ENCODE measurements at regions not wholly inside any gene's neighbourhood (a gene's known extent, or its start where the extent isn't known, plus 50 kb on each side); places are given as distances from the start of the nearest gene placed in this dataset.

DNA sequence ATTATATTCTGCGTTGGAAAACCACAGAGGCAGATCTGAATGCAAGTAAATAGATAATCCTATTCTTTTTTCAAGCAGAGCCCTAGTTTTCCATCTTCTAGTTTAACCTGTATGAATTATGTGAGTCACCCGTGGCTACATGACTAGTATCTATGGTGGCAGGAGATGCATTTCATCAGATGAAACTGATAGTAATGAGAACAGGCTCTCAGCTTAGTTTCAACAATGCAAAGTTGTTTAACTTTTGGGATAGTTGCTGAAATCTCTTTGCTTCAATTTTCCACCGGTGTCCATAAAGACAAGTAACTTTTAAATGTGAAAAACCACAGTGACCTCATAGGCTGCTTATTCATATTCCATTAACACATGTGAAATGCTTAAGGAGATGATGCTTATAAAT is 1317.4 kb upstream of the TENM3 start:
- no peak for DNase-seq

DNA sequence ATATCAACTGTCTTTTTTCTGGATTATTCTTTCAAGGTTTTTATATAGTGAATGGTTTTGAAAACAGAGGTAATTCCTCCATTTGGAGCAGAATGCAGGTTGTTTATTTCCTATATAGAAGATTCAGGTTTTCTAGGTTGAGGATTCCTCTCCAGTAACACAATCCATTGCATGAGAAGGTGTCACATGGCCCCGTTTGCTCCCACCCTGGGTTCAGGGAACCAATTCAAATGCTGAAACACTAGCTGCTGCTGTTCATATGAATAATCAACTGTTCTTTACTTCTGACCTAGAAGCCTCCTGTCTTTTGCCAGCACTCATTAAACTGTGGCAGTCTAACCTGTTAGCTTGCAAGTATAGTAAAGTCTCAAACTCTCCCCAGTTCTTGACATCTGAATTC is 1316.9 kb upstream of the TENM3 start:
- no peak for DNase-seq

- no peak for DNase-seq
Observed at GRCh38 chr4:180932370-180933001, 1310.7 kb upstream of the TENM3 start.

GRCh38 chr4:180937083-180937482 is 1306.1 kb upstream of the TENM3 start:
- no peak for DNase-seq

GRCh38 chr4:180940680-180941079 is 1302.5 kb upstream of the TENM3 start:
- DNase-seq = no peak

DNA sequence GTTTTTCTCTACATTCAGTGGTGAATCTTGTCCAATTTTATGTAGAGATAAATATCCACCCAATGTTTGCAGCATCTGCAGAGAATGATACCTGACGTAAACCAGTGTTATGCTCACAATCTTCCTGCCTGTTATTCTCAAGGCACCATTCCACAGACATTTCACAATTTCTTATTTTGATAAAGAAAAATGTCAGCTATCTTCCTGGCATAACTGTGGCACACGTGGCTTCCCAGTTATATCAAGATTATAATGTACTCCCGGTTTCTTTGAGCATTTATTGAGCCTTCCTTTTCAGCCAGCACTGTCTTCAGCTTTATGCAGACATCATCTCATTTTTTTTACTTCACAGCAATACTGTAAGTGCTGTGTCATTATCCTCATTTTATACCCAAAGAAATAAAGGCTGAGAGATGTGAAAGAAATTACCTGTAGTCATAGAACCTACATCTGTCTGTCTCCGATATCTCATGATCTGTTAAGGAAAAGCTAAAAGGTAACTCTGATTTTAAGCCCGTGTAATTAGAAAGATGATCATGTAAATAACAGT is 1300.8 kb upstream of the TENM3 start:
- DNase-seq = no peak

DNA sequence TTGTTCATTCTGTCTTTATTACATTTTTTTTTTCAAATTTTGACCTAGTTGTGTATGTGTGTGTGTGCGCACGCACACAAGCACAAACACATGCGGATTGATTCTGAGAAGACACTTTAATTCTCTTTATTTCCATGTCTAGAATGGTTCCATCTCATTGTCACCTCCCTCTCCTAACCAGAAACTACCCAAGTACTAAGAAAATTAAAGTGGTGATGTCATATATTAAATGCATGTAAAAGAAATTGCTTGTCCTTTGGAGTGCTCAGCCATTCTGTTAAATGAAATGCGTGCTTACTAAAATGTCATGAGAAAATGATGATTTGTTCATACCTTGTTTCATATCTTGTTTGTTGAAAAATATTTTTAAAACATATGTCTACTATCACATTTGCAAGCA is 1297.0 kb upstream of the TENM3 start:
- DNase-seq = no peak

GRCh38 chr4:180947425-180947824 is 1295.8 kb upstream of the TENM3 start:
- no peak for DNase-seq

DNA sequence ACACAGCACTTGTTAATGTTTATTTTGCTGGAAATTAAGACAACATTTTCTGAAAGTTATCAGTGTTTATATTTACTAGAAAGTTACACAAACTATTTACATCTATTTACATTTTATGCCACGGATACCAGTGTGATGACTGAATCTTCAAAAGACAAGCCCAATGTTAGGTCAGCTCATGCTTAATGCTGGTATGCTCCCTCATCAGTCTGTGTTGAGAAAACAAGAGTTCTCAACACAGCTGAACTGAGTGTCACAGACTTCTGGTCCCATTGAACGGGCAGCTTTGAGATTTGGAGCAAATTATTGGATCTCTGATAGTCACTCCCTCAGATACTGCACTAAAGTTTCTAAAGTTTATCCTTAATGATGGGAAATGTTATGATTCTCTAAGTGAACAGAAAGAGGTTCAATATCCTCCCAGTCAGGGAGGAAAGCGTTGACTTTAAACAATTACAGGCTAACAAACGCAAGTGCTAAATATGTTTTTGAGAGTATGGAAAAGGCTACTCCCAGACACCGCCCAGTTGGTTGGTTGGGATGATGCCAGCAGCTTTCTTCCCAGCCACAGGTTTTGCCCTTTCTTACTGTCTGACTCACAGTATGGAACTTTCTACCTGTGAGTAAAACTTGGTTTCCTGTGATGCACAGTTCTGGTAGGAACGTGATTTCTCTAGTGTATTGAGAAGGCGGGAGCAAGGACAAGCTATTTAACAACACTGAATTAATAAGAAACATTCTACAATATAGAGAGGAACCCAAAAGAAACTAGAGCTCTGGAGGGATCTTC is 1293.6 kb upstream of the TENM3 start:
- DNase-seq = no peak

- DNase-seq = no peak
Observed at GRCh38 chr4:180950377-180950776, 1292.8 kb upstream of the TENM3 start.

DNA sequence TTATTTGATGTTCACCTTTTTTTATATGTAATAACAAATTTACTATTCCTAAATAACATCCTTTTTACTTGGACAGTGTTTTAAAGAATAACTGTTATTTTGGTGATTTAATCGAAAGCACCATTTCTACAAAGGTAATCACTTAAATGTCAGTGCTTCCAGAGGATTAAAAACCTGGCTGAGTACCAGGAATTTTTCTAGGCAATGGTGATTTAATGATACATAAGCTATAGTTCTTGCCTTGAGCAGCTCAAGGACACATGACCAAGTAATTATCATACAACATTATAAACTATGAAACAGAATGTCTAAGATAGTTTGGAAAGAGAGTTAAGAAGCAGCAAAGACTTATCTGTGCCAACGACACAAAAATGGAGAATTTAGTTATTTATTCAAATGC is 1291.9 kb upstream of the TENM3 start:
- DNase-seq = no peak

DNA sequence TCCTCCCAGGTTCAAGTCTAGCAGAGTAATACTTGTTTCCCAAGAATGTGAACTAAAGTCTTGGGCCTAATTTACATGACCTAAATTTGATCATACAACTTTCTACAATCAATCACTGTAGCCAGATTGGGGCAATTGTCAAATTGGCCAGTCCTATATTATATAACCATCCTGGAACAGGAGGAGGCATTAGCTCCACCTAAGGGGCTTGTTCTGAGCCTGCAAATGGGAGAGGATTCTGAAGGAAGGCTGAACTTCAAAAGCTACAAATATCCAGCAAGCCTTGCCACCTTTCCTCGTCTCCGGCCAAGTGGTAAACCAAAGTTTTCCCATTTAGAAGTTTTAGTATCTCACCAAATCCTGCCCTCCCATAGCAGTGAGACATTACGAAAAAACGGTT is 1289.6 kb upstream of the TENM3 start:
- no peak for DNase-seq

DNA sequence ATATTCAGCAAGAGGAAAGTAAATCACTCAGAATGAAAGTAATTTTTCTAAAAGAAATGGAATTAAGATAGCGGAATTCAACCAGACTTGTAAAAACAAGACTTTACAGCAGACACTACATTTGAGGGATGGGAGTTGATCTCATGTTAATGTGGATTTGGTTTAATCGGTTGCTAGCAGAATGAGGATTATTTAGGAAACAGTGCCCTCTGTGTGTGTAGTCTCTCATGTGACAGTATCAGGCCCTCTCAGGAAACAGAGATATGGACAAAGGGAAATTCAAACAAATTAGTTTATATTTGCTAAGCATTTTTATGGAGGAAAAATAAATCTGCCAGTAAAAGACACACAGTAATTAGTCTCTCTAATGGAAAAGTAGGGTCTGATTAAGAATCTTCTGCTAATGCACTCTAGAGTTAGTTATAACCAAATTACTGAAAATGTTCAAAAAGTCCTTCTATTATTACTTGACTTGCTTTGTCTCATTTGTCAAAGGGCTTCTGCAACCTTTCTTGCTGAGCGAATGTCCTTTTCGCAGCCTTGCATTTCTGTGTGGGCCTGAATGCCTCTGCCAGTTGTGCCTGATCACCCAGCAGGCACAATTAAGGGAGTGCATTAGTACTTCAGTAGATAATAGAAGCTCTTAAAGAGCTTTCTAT is 1282.3 kb upstream of the TENM3 start:
- DNase-seq = no peak

- DNase-seq = no peak
Observed at GRCh38 chr4:180962268-180962667, 1280.9 kb upstream of the TENM3 start.

- no peak for DNase-seq
Observed at GRCh38 chr4:180966312-180966711, 1276.9 kb upstream of the TENM3 start.

- DNase-seq = no peak
Observed at GRCh38 chr4:180967936-180968335, 1275.3 kb upstream of the TENM3 start.

GRCh38 chr4:180973894-180974293 is 1269.3 kb upstream of the TENM3 start:
- DNase-seq = no peak

GRCh38 chr4:180990931-180991330 is 1252.3 kb upstream of the TENM3 start:
- no peak for DNase-seq

- DNase-seq = no peak
Observed at GRCh38 chr4:180993244-180993836, 1249.9 kb upstream of the TENM3 start.

- DNase-seq = no peak
Observed at GRCh38 chr4:180994722-180995121, 1248.5 kb upstream of the TENM3 start.

DNA sequence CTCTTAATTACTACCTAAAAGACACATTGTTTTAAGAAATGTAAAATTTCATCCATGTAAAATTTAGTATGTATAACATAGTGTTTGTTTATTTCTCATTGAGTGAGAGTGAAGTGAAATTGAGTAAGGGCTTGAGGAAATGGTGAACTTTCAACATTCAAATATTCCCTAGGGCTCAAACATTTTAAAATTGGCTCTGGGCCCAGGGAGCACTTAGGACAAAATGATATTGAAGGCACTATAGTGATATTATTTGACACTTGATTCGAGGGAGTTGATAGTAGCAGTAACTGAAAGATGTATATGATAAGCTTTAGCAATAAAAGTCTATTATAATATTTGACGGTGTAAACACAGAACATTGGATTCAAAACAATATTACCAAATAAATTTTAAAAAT is 1244.0 kb upstream of the TENM3 start:
- no peak for DNase-seq

GRCh38 chr4:181004056-181004455 is 1239.1 kb upstream of the TENM3 start:
- no peak for DNase-seq

DNA sequence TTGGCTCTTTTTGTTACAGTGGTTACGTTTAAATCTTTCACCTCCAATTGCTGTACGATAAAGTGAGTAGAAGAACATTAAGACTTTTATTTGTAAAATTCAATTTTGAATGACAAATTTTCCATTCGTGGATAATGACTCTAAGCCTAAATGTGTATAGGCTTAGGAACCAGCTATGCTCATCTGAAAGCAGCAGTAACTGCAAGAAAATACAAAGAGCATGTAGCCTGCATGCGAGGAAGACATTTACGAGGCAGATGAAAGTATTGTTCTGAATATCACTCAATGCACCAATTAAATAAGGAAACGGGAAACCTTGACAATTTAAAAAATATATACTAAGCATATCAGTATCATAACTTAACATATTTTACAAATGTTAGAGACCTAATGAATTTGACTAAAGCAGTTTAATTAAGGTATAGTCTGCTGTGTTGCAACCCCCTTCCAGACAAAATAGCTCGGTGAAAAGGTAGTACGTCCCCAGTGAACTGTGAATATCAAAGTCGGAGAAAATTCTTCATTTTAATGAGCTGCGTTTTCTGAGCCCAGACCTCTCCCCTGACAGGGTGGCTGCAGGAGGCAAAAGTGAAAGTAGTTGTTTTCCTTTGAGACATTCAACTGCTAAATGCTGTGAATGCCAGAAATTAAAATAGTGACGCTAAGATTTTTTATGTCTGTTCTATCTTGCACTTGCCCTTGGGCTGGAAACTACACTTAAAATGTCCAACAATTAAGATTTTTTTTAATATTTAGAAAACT is 1236.5 kb upstream of the TENM3 start:
- no peak for DNase-seq

Measured in NCI-H226 (cell line).